ENCODE measurements at regions not wholly inside any gene's neighbourhood (a gene's known extent, or its start where the extent isn't known, plus 50 kb on each side); places are given as distances from the start of the nearest gene placed in this dataset.

- FAIRE-seq (no peak), DNase-seq (ENCODE audit: insufficient read length, low spot score) (no peak)
- no peak for TF ChIP-seq CTCF (IDR thresholded peaks at IDR 0.05; ENCODE audit: insufficient read depth, missing control alignments)
Observed at GRCh38 chr4:104210420-104210819, 284.3 kb downstream of the CXXC4 start.

- DNase-seq (ENCODE audit: insufficient read length, low spot score) (no peak), FAIRE-seq (no peak)
- TF ChIP-seq CTCF (IDR thresholded peaks at IDR 0.05; ENCODE audit: insufficient read depth, missing control alignments): no peak
Observed at GRCh38 chr4:104206784-104207183, 287.9 kb downstream of the CXXC4 start.

- no peak for FAIRE-seq
- TF ChIP-seq CTCF (IDR thresholded peaks at IDR 0.05; ENCODE audit: insufficient read depth, missing control alignments): no peak
- no peak for DNase-seq (ENCODE audit: insufficient read length, low spot score)
Observed at GRCh38 chr4:104205116-104205515, 289.6 kb downstream of the CXXC4 start.

GRCh38 chr4:104188301-104188700, 306.4 kb downstream of the CXXC4 start:
- DNase-seq (ENCODE audit: insufficient read length, low spot score) (no peak), FAIRE-seq (no peak)
- TF ChIP-seq CTCF (IDR thresholded peaks at IDR 0.05; ENCODE audit: insufficient read depth, missing control alignments): no peak

GRCh38 chr4:104169437-104169836, 325.3 kb downstream of the CXXC4 start:
- DNase-seq (ENCODE audit: insufficient read length, low spot score) (no peak), FAIRE-seq (no peak)
- no peak for TF ChIP-seq CTCF (IDR thresholded peaks at IDR 0.05; ENCODE audit: insufficient read depth, missing control alignments)

GRCh38 chr4:104166749-104167148, 327.9 kb downstream of the CXXC4 start:
- no peak for DNase-seq (ENCODE audit: insufficient read length, low spot score)
- no peak for FAIRE-seq
- TF ChIP-seq CTCF (IDR thresholded peaks at IDR 0.05; ENCODE audit: insufficient read depth, missing control alignments): no peak

- DNase-seq (ENCODE audit: insufficient read length, low spot score) (no peak), FAIRE-seq (no peak)
- TF ChIP-seq CTCF (IDR thresholded peaks at IDR 0.05; ENCODE audit: insufficient read depth, missing control alignments): no peak
Observed at GRCh38 chr4:104163820-104164219, 330.9 kb downstream of the CXXC4 start.

All from D721Med (cell line).